GM23338 (cell line): ENCODE measurements at regions not wholly inside any gene's neighbourhood (a gene's known extent, or its start where the extent isn't known, plus 50 kb on each side); places are given as distances from the start of the nearest gene placed in this dataset.

Source experiments
- CTCF ChIP-seq, 2 experiments: fragments of 200-600 bp in 1 of 2; sonication (generic) in 1 of 2; conservative IDR thresholded peaks; 2 replicates each; pipeline versions ENCODE4 v1.5.1 to v1.6.1; 2016 to 2017; ENCODE audit warnings: antibody characterized with exemption in 2 of 2, low read depth in 2 of 2, mild to moderate bottlenecking in 2 of 2, moderate library complexity in 1 of 2
- EZH2 ChIP-seq: fragments of 200-600 bp; sonication (generic); IDR thresholded peaks from one replicate; pipeline ENCODE4 v1.8.0; 2017; ENCODE audit warnings: antibody characterized with exemption, mild to moderate bottlenecking, low read depth; ENCODE audit not compliant: unreplicated experiment

- no peak for TF ChIP-seq CTCF (conservative IDR thresholded peaks at IDR 0.05; ENCODE audit: low read depth in 2 of 2)
- TF ChIP-seq EZH2: no peak
Measured at GRCh38 chr5:8410618-8411017, 541.7 kb downstream of the MTRR start.
